ENCODE measurements at regions not wholly inside any gene's neighbourhood (a gene's known extent, or its start where the extent isn't known, plus 50 kb on each side); places are given as distances from the start of the nearest gene placed in this dataset.

DNA sequence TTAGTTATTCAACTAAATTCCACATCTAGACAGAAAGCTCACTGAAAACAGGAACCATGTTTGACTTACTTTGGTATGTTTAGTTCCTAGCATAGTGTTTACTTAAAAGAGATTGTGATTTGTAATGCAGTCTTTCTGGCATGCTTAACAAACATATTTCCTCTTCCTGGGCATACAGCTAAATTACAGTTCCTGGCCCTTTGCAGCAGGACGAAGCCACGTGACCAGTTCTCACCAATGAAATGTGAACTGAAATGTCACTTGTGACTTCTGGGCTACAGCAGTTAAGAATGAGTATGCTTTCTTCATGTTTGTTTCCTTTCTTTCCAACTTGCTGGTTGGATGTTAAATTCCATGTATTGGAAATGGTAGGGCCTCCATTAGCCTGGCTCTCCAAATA, 330.5 kb downstream of the FIGN start:
- Mint-ChIP-seq H3K9me3 (peaks cover 0 to 3% (median 0%) of the 10 kb centered on the region in 7 donors), H3K27me3 (ENCODE audit: low read depth in 3 of 3) (no peaks in the 10 kb centered on the region), H3K4me3 (no peak overlapping the region), H3K4me1 (no peaks in the 10 kb centered on the region), H3K27ac (no peak overlapping the region), H3K36me3 (no peaks in the 10 kb centered on the region)
- no peaks in the 10 kb centered on the region for H3K4me1 ChIP-seq (ENCODE audit: control insufficient read depth in 1 of 2, insufficient read depth in 2 of 2, low read length in 2 of 2)
- H3K4me2 ChIP-seq (replicated peaks; ENCODE audit: extremely low read depth, low read length, poor library complexity, severe bottlenecking), result no peak overlapping the region
- H3K9me3 ChIP-seq (replicated peaks in 1 of 2; ENCODE audit: control insufficient read depth in 1 of 2, insufficient read depth in 1 of 2, low read length in 2 of 2), result no peaks in the 10 kb centered on the region
- WGBS (ENCODE audit: insufficient coverage), result no CpG with 5 or more reads among the region's 2 CpGs
- no peak overlapping the region for H2AFZ ChIP-seq (ENCODE audit: insufficient read depth, low read depth, low read length, poor library complexity, severe bottlenecking)
- H3K79me2 ChIP-seq (ENCODE audit: insufficient read depth, low read length), result no peaks in the 10 kb centered on the region
- no peaks in the 10 kb centered on the region for H3K36me3 ChIP-seq (replicated peaks in 1 of 2; ENCODE audit: control insufficient read depth in 1 of 2, insufficient read depth in 2 of 2, low read length in 2 of 2)
- TF ChIP-seq, protein P1, sequence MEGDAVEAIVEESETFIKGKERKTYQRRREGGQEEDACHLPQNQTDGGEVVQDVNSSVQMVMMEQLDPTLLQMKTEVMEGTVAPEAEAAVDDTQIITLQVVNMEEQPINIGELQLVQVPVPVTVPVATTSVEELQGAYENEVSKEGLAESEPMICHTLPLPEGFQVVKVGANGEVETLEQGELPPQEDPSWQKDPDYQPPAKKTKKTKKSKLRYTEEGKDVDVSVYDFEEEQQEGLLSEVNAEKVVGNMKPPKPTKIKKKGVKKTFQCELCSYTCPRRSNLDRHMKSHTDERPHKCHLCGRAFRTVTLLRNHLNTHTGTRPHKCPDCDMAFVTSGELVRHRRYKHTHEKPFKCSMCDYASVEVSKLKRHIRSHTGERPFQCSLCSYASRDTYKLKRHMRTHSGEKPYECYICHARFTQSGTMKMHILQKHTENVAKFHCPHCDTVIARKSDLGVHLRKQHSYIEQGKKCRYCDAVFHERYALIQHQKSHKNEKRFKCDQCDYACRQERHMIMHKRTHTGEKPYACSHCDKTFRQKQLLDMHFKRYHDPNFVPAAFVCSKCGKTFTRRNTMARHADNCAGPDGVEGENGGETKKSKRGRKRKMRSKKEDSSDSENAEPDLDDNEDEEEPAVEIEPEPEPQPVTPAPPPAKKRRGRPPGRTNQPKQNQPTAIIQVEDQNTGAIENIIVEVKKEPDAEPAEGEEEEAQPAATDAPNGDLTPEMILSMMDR (IDR thresholded peaks at IDR 0.05), result no peak
- H3K4me3 ChIP-seq (replicated peaks in 1 of 3; ENCODE audit: low read depth in 2 of 3, low read length in 3 of 3), result no peak overlapping the region
- intact Hi-C loops (cut with micrococcal nuclease), result no loop called here
- H4K20me1 ChIP-seq (ENCODE audit: insufficient read depth, low read length), result no peaks in the 10 kb centered on the region
- H3K27ac ChIP-seq (ENCODE audit: low read depth in 1 of 2, low read length in 2 of 2), result no peak overlapping the region
- no peaks in the 10 kb centered on the region for H3K27me3 ChIP-seq (ENCODE audit: control insufficient read depth in 2 of 2, insufficient read depth in 2 of 2, low read length in 2 of 2)
- no peak for DNase-seq
- no peak overlapping the region for H3K9ac ChIP-seq (ENCODE audit: insufficient read depth, low read length, poor library complexity, severe bottlenecking)

GRCh38 chr2:163401481-163401880, 334.3 kb downstream of the FIGN start:
- H3K9me3 ChIP-seq (replicated peaks in 1 of 2; ENCODE audit: control insufficient read depth in 1 of 2, insufficient read depth in 1 of 2, low read length in 2 of 2), result no peaks in the 10 kb centered on the region
- no peaks in the 10 kb centered on the region for H3K79me2 ChIP-seq (ENCODE audit: insufficient read depth, low read length)
- H3K27me3 Mint-ChIP-seq (ENCODE audit: low read depth in 3 of 3), result no peaks in the 10 kb centered on the region
- H2AFZ ChIP-seq (ENCODE audit: insufficient read depth, low read depth, low read length, poor library complexity, severe bottlenecking), result no peak overlapping the region
- H3K9me3 Mint-ChIP-seq, result peaks cover 0 to 3% (median 0%) of the 10 kb centered on the region in 7 donors
- WGBS (ENCODE audit: insufficient coverage), result 83% methylated on average over 1 of the region's 3 CpGs
- H3K4me3 ChIP-seq (replicated peaks in 1 of 3; ENCODE audit: low read depth in 2 of 3, low read length in 3 of 3), result no peak overlapping the region
- TF ChIP-seq, protein P1 (IDR thresholded peaks at IDR 0.05), result no peak
- no peak overlapping the region for H3K27ac ChIP-seq (ENCODE audit: low read depth in 1 of 2, low read length in 2 of 2)
- no peaks in the 10 kb centered on the region for H3K4me1 ChIP-seq (ENCODE audit: control insufficient read depth in 1 of 2, insufficient read depth in 2 of 2, low read length in 2 of 2)
- H3K27ac Mint-ChIP-seq, result no peak overlapping the region
- H3K27me3 ChIP-seq (ENCODE audit: control insufficient read depth in 2 of 2, insufficient read depth in 2 of 2, low read length in 2 of 2), result no peaks in the 10 kb centered on the region
- no peak overlapping the region for H3K4me3 Mint-ChIP-seq
- no peaks in the 10 kb centered on the region for H3K4me1 Mint-ChIP-seq
- H3K9ac ChIP-seq (ENCODE audit: insufficient read depth, low read length, poor library complexity, severe bottlenecking), result no peak overlapping the region
- intact Hi-C loops (cut with micrococcal nuclease), result no loop called here
- no peaks in the 10 kb centered on the region for H3K36me3 ChIP-seq (replicated peaks in 1 of 2; ENCODE audit: control insufficient read depth in 1 of 2, insufficient read depth in 2 of 2, low read length in 2 of 2)
- H3K4me2 ChIP-seq (replicated peaks; ENCODE audit: extremely low read depth, low read length, poor library complexity, severe bottlenecking), result no peak overlapping the region
- H3K36me3 Mint-ChIP-seq, result no peaks in the 10 kb centered on the region
- DNase-seq, result no peak
- no peaks in the 10 kb centered on the region for H4K20me1 ChIP-seq (ENCODE audit: insufficient read depth, low read length)

Measured in CD14-positive monocyte (primary cell).